Smooth muscle cell (in vitro differentiated cells): ENCODE measurements at regions not wholly inside any gene's neighbourhood (a gene's known extent, or its start where the extent isn't known, plus 50 kb on each side); places are given as distances from the start of the nearest gene placed in this dataset.

ENCODE experiments used
- DNase-seq: peaks from one replicate; lab custom pipeline; 2025; ENCODE audit not compliant: unreplicated experiment; lab: John Stamatoyannopoulos, UW
- H2AFZ ChIP-seq: fragments of 200-600 bp; sonication (generic); 2 replicates; pipeline ENCODE4 v1.6.0; 2016; ENCODE audit warnings: antibody characterized with exemption, low read depth, mild to moderate bottlenecking
- H3F3A ChIP-seq: fragments of 200-600 bp; sonication (generic); 2 replicates; pipeline ENCODE4 v1.6.0; 2017; ENCODE audit warnings: antibody characterized with exemption, low read depth
- H3K27ac ChIP-seq: fragments of 200-600 bp; sonication (generic); 2 replicates; pipeline ENCODE4 v1.5.1; 2016; ENCODE audit warnings: low read depth, mild to moderate bottlenecking
- H3K27me3 ChIP-seq: fragments of 200-600 bp; sonication (generic); 2 replicates; pipeline ENCODE4 v1.6.1; 2016; ENCODE audit warnings: low read depth, mild to moderate bottlenecking
- H3K36me3 ChIP-seq: fragments of 200-600 bp; sonication (generic); 2 replicates; pipeline ENCODE4 v1.5.1; 2016; ENCODE audit warnings: low read depth
- H3K4me1 ChIP-seq: fragments of 200-600 bp; sonication (generic); 2 replicates; pipeline ENCODE4 v1.5.1; 2016; ENCODE audit warnings: low read depth
- H3K4me2 ChIP-seq: fragments of 200-600 bp; sonication (generic); 2 replicates; pipeline ENCODE4 v1.6.0; 2016; ENCODE audit warnings: mild to moderate bottlenecking
- H3K4me3 ChIP-seq: fragments of 200-600 bp; sonication (generic); 2 replicates; pipeline ENCODE4 v1.5.1; 2016; ENCODE audit warnings: mild to moderate bottlenecking
- H3K79me2 ChIP-seq: fragments of 200-600 bp; sonication (generic); 2 replicates; pipeline ENCODE4 v1.6.0; 2016; ENCODE audit warnings: low read depth, mild to moderate bottlenecking
- H3K9ac ChIP-seq: fragments of 200-600 bp; sonication (generic); 2 replicates; pipeline ENCODE4 v1.6.0; 2016; ENCODE audit warnings: low read depth
- H3K9me3 ChIP-seq: fragments of 200-600 bp; sonication (generic); replicated peaks from 2 replicates; pipeline ENCODE4 v1.5.1; 2016; ENCODE audit warnings: low read depth
- H4K20me1 ChIP-seq: fragments of 200-600 bp; sonication (generic); 2 replicates; pipeline ENCODE4 v1.6.0; 2016; ENCODE audit warnings: low read depth
- CTCF ChIP-seq: fragments of 200-600 bp; sonication (generic); IDR thresholded peaks from 2 replicates; pipeline ENCODE4 v1.5.1; 2017; ENCODE audit warnings: borderline replicate concordance, mild to moderate bottlenecking, antibody characterized with exemption; ENCODE audit not compliant: insufficient read depth, poor library complexity, severe bottlenecking
- WGBS: methylation state at CpG from one replicate; pipeline ENCODE4 v1.1.7; 2016; ENCODE audit warnings: low lambda C conversion rate; 5-methylcytosine and 5-hydroxymethylcytosine counted together

GRCh38 chr11:134797411-134798089 lies 385.5 kb upstream of the B3GAT1 start:
- H3K9me3 ChIP-seq: no peaks in the 10 kb centered on the region
- no peaks in the 10 kb centered on the region for H3K79me2 ChIP-seq
- no peak overlapping the region for H3K27ac ChIP-seq
- TF ChIP-seq CTCF: no peak
- no peak overlapping the region for H3K9ac ChIP-seq
- H4K20me1 ChIP-seq: no peaks in the 10 kb centered on the region
- 90% methylated on average over 17 of the region's 17 CpGs for WGBS
- H3K36me3 ChIP-seq: no peaks in the 10 kb centered on the region
- no peak overlapping the region for H3K4me2 ChIP-seq
- peaks cover 17% of the 10 kb centered on the region for H3K4me1 ChIP-seq
- no peaks in the 10 kb centered on the region for H3K27me3 ChIP-seq
- no peak overlapping the region for H2AFZ ChIP-seq
- DNase-seq: no peak
- no peak overlapping the region for H3K4me3 ChIP-seq
- no peaks in the 10 kb centered on the region for H3F3A ChIP-seq

GRCh38 chr11:134795017-134795416 lies 383.0 kb upstream of the B3GAT1 start:
- peaks cover 4% of the 10 kb centered on the region for H3K4me1 ChIP-seq
- H3K27ac ChIP-seq: no peak overlapping the region
- no peaks in the 10 kb centered on the region for H3K79me2 ChIP-seq
- H3K4me3 ChIP-seq: no peak overlapping the region
- no peaks in the 10 kb centered on the region for H3K36me3 ChIP-seq
- no peaks in the 10 kb centered on the region for H3K27me3 ChIP-seq
- H4K20me1 ChIP-seq: no peaks in the 10 kb centered on the region
- DNase-seq: no peak
- WGBS: 97% methylated on average over 7 of the region's 7 CpGs
- H3K9ac ChIP-seq: no peak overlapping the region
- no peaks in the 10 kb centered on the region for H3K9me3 ChIP-seq
- no peaks in the 10 kb centered on the region for H3F3A ChIP-seq
- no peak for TF ChIP-seq CTCF
- H2AFZ ChIP-seq: no peak overlapping the region
- no peak overlapping the region for H3K4me2 ChIP-seq

- Histone ChIP-seq H3K4me2 (no peak overlapping the region), H3K27ac (no peak overlapping the region), H3K79me2 (no peaks in the 10 kb centered on the region), H3K27me3 (no peaks in the 10 kb centered on the region), H3K4me3 (no peak overlapping the region), H3K9ac (no peak overlapping the region), H3K4me1 (peaks cover 4% of the 10 kb centered on the region), H2AFZ (no peak overlapping the region), H3F3A (no peaks in the 10 kb centered on the region), H3K9me3 (no peaks in the 10 kb centered on the region), H4K20me1 (no peaks in the 10 kb centered on the region), H3K36me3 (no peaks in the 10 kb centered on the region)
- WGBS: 90% methylated on average over 9 of the region's 9 CpGs
- TF ChIP-seq CTCF: no peak
- no peak for DNase-seq
Measured at GRCh38 chr11:134794192-134794591, 382.1 kb upstream of the B3GAT1 start.

GRCh38 chr11:134792677-134793076 lies 380.6 kb upstream of the B3GAT1 start:
- WGBS: 67% methylated on average over 5 of the region's 5 CpGs
- no peaks in the 10 kb centered on the region for H3K9me3 ChIP-seq

More at GRCh38 chr11:134792677-134793076, 380.6 kb upstream of the B3GAT1 start:
- Histone ChIP-seq H3K4me2 (no peak overlapping the region), H3K4me1 (peaks cover 4% of the 10 kb centered on the region), H3F3A (no peaks in the 10 kb centered on the region), H3K27ac (no peak overlapping the region), H4K20me1 (no peaks in the 10 kb centered on the region), H3K9ac (no peak overlapping the region), H3K27me3 (no peaks in the 10 kb centered on the region), H3K36me3 (no peaks in the 10 kb centered on the region), H2AFZ (no peak overlapping the region), H3K4me3 (no peak overlapping the region), H3K79me2 (no peaks in the 10 kb centered on the region)
- DNase-seq: no peak
- TF ChIP-seq CTCF: no peak
